Hematopoietic multipotent progenitor cell (in vitro differentiated cells): ENCODE measurements at regions not wholly inside any gene's neighbourhood (a gene's known extent, or its start where the extent isn't known, plus 50 kb on each side); places are given as distances from the start of the nearest gene placed in this dataset.
A peak's percentile ranks its signal among the peaks of the same experiment; 100 is the strongest.

ENCODE experiments used
- DNase-seq, 3 donors: peaks; one replicate each; pipeline ENCODE4 v3.0.0-alpha.2; 2011 to 2015; ENCODE audit warnings: low read depth in 2 of 3, low spot score in 2 of 3

DNA sequence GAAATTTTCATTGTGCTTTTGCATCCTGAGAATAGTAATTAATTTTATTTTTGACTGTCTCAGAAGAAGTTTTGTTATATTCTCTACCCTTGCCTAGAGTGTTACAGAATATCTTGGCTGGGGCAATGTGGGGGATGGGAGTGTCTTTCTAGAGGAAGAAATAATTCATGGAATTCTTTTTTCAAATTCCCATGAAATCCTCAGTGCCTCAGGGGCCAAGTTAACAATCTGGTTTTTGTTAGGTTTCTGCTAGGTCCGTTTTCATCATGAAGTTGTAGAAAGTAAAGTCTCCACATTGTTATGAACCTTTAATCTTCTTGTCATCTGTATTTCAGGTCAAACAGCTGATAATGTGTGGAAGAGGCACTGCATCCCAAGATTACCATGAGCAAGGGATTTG is 145.6 kb upstream of the GYPC start:
- DNase-seq: no peak

- DNase-seq: no peak
These were observed 145.0 kb upstream of the GYPC start for GRCh38 chr2:126510960-126511359.

- DNase-seq: no peak
These were observed 143.9 kb upstream of the GYPC start for GRCh38 chr2:126512026-126512425.

- no peak for DNase-seq
These were observed 142.9 kb upstream of the GYPC start for GRCh38 chr2:126513033-126513432.

DNA sequence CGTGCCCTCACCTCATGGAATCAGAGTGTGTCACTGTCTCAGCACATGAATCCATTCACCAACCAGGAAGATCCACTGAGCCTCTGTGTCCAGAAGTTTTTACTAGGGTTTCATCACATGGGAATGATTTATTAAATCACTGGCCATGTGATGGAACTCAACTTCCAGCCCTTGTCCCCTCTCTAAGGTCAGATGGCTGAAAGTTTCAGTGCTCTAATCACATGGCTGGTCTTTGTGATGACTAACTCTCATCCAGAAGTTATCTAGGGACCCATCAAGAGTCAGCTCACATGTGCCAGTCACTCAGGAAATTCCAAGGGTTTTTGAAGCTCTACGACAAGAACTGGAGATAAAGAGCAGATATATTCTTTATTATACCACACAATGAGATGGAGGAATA is 140.5 kb upstream of the GYPC start:
- no peak for DNase-seq

DNA sequence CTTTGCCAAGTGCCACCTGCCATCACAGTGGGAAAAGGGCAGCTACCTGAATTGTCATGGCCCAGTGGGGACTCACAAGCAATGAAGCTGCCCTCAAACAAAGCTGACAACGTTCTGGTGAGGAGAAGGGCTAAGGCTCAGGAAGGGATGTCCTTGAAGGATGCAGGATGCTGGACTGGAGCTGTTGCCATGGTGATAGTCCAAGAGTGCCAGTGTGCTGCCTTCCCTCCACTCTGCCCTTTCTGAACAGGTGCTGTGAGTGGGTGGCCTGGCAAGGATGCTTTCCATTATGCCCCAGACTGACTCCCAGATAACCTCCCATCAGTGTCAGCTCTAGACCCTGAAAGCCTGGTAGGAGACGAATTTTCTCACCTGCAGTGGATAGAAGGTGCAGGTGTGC is 137.8 kb upstream of the GYPC start:
- no peak for DNase-seq

DNA sequence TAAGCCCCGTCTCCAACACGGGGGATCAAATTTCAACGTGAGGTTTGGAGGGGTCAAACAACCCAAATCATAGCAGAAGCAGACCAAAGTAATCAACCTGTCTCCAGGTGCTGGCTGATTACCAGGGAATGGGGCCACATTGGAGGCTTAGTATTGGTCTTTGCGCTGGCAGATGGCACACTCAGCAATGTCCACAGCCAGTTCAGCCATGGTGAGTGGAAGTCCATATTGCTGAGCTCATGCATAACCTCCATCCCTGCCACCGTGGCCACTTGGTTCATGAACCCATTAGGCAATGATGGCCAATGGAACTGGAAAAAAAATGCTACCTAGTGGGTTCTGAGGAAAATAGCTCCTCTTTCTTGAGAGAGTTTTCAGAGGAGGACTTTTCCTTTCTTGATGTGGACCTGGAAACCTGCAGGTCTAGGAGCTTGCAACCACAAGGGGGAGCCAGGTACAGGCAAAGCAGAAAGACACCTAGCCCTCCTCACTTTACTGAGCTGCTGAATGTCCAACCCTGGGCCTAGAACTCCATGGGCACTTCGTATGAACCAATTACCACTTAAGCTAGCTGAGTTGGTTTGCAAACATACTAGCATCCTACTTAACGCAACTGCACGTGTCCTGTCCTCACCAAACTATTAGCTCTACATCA is 128.0 kb upstream of the GYPC start:
- DNase-seq: peak; percentile 42 to 75 (median 62)

- no peak for DNase-seq
These were observed 124.9 kb upstream of the GYPC start for GRCh38 chr2:126531029-126531428.

DNA sequence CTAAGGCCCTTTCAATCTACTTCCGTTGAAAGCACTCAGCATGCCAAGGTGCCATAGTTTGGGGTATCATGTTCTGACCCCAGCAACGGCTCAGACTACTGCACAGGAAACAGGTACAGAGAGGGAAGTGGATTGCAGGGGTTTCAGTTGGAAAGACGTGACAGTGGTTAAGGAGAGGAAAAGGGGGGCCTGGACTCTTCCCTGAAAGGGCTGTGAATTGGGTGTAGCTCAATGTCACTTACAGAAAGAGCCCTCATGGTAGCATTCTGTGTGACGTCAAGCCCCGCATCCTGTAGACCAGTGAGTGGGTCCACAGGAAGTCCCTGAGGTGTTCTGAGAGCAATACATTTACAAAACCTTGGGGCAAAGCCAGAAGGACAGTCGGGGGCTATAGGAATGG is 121.5 kb upstream of the GYPC start:
- DNase-seq: peak in 2 of 3 donors; percentile 23 to 68

DNA sequence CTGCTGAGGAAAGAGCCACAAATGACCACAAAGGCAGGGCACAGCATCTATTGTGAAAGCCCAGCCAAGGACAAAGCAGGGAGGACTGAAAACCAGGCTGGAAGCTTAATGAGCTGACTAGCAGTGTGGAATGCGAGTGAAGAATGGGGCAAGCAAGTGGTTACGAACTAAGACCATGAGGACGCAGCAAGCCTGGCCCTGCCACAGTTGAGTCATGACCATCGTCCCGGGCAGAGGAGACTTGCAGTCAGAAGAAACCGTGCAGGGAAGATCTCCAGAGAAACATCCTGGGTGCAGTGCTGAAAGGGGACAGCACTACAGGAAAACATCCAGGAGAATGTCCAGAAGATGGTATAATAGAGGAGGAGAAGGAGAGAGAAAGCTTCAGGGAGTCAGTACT is 120.5 kb upstream of the GYPC start:
- DNase-seq: no peak

GRCh38 chr2:126536605-126537200 is 119.3 kb upstream of the GYPC start:
- no peak for DNase-seq

GRCh38 chr2:126539101-126539500 is 116.9 kb upstream of the GYPC start:
- no peak for DNase-seq

DNA sequence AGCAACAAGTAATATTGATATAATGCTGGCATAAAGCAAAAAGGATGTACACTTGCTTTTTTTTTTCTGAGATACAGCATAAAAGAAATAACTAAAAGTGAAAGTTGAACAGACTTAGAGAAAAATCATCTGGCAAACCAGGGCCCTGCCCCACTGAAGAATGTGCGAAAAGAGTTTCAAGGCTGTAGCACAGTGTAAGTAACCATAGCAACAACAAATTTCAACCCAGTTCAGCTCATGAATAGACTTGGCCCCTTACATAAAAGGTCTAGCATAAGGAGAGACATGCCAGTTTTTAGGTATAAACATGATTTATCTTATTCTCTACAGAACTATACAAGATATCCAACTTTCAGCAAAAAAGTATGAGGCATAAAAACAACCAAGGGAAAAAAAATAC is 113.7 kb upstream of the GYPC start:
- no peak for DNase-seq

GRCh38 chr2:126543081-126543480 is 112.9 kb upstream of the GYPC start:
- DNase-seq: peak in 1 of 3 donors; percentile 32

GRCh38 chr2:126558029-126558428 is 97.9 kb upstream of the GYPC start:
- no peak for DNase-seq

GRCh38 chr2:126568734-126569133 is 87.2 kb upstream of the GYPC start:
- DNase-seq: no peak

DNA sequence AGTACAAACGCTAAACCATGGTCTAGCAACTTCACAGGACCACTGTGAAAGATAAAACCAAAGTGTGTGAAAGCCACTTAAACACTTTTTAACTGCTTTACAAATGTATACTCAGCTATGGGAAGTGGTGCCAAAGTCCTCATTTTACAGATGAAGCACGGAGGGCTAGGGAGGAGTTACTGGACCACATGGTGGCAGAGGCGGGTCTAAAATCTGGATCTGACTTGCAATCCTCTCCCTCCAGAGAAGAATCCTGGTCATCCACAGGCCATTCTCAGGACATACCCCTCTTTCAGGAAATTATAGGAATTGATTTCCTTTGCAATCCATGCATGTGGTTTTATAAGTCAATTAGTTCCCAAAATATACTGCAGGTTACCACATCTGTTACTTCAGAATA is 84.6 kb upstream of the GYPC start:
- no peak for DNase-seq

GRCh38 chr2:126575631-126576030 is 80.3 kb upstream of the GYPC start:
- DNase-seq: no peak

GRCh38 chr2:126579868-126580267 is 76.1 kb upstream of the GYPC start:
- no peak for DNase-seq

GRCh38 chr2:126586317-126586716 is 69.6 kb upstream of the GYPC start:
- DNase-seq: no peak

- no peak for DNase-seq
These were observed 56.9 kb upstream of the GYPC start for GRCh38 chr2:126599062-126599461.

- no peak for DNase-seq
These were observed 55.2 kb upstream of the GYPC start for GRCh38 chr2:126600742-126601141.

GRCh38 chr2:126602334-126602733 is 53.6 kb upstream of the GYPC start:
- no peak for DNase-seq
